IPS-NIHi7 (cell line): ENCODE measurements at regions not wholly inside any gene's neighbourhood (a gene's known extent, or its start where the extent isn't known, plus 50 kb on each side); places are given as distances from the start of the nearest gene placed in this dataset.
"Not testable (repeated sequence)": the region's sequence is repeated elsewhere in the genome, so short reads cannot be mapped to it uniquely, and the experiment has no call there.

Experiments used
- DNase-seq: peaks from one replicate; pipeline ENCODE4 v3.0.0; 2012; ENCODE audit warnings: mixed read lengths; ENCODE audit errors: extremely low spot score

DNA sequence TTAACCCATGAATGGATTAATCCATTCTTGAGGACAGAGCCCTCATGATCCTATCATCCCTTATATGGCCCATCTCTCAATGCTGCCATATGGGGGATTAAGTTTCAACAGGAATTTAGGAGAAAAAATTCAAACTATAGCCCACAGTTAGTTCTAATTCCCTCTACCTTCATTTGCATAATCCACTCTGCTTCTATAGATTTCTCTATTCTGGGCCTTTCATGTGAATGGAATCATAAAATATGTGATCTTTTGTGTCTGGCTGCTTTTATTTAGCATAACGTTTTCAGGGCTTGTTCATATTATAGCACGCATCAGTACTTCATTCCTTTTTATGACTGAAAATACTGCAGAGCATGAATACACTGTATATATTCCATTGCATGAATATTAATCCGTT, 55.4 kb downstream of the CTSL start:
- DNase-seq = no peak

DNA sequence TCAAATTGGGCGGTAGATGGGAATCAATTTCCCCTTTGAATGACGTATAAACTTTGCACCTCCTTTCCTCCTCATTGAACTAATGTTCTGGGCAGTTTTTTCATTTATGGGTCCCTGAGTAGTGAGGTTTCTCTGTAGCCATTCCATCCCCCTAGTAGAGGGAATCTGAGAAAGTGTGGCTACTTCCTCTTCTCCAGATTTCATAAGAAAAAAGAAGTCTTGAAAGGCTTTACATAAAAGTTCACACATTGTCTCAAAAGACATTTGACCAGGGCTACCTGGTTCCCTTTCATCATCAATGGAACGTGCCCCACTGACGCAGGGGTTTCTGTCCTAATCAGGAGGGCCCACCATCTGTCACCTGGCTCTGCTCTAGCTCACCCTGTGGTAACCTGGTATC, 57.3 kb downstream of the CTSL start:
- no peak for DNase-seq

DNA sequence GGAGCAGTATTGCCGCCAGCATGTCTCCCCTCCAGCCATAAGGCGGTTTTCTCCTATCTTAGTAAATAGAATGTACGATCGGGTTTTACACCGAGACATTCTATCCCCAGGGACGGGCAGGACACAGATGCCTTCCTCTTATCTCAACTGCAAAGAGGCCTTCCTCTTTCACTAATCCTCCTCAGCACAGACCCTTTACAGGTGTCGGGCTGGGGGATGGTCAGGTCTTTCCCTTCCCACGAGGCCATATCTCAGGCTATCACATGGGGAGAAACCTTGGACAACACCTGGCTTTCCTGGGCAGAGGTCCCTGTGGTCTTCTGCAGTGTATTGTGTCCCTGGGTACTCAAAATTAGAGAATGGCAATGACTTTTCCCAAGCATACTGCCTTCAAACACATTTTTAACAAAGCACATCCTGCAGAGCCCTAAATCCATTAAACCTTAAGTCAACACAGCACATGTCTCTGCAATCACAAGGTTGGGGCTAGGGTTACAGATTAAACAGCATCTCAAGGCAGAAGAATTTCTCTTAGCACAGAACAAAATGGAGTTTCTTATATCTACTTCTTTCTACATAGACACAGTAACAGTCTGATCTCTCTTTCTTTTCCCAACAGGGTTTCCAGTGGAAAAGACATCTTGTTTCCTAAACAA, 59.5 kb downstream of the CTSL start:
- DNase-seq = not testable (repeated sequence)

DNA sequence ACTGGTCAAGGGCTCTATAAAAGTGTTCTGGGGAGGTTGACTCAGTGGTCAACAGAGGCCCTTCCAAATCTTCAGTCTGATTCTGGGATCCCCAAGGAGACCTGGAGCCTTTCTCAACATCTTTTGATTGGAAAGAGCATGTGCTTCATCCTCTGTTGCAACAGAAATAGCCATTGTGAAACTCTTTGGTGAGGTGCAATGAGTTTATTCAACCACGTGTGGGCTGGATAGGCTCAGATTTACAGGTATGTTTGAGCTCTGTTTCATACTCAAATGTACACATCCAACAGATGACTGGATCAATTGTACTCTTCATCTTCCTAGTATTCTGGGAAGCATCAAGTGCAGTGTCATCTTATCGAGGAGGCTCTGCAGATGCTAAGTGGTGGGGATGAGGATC, 60.5 kb downstream of the CTSL start:
- no peak for DNase-seq

DNA sequence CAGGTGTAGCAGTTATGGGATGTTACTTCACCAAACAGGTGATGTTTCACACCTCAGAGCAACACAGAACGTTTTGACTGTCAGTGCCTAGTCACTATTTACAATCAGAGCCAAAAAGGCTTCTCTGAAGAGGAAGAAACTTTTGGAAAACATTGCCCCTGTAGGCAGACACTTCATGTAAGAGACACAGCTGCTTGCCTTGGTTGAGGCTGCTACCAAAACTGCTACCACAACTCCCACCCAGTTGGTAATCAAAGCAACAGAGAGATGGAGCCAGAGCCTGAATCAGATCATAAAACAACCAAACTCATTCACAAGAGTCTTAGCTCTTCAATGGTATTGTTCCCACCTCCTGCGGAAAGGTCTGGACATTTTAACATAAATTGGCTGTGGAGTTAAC, 61.0 kb downstream of the CTSL start:
- no peak for DNase-seq

DNA sequence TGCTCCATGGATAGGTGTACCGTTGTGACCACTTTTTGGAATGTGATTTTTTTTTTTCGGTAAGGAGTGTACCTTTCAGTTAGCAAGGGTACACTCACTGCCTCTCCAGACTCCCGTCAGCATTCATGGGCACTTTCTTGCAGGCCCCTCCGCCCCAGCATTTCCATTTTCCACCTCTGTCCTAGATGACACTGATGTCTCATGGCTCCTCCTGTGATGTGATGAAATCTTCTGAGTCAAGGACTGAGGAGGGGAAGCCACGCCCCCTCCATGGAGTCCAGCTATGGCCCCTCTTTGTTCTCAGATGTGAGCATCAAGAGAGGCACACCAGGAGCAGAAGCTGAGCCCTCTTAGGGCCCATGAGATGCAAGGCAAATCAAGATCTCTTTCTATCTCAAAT, 61.8 kb downstream of the CTSL start:
- peak; percentile 26 for DNase-seq

DNA sequence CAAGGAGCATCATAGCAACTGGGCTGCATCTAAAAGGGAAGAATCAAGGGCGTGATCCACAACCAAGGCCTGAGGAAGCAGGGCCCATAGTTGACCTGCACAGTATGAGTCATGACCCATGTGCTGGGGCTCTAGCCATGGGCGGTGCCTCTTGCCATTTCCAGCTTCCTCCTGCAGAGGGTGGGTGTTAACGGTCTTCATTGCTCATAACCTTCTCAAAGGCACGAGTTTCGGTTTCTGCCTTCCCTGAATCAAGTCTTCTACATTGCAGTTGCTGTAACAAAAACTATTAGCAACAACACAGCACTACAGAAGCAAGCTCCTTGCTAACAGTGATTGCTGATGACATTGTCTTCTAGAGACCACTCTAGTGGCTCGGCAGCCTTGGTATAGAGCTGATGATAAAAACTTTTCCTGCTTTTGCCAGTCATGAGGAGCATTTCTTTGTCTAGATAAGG, 66.9 kb downstream of the CTSL start:
- DNase-seq = peak; percentile 60

DNA sequence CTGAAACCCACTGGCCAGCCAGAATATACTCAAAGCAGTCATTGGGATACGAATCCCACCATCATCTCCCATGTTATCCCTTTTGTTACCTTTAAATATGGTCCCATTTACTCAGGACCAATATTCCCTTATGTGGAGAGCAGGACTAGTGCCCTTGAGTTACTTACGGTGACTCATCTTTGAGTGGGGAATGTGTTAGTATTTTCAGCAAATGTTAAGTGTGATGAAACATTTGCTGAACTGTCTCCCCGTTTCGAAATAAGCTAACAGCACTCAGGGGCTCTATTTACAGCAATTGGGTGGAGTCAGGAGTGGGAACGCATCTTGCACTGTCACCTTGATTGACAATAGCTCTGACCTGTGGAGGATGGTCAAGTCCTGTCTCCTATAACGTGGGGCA, 67.4 kb downstream of the CTSL start:
- no peak for DNase-seq

DNA sequence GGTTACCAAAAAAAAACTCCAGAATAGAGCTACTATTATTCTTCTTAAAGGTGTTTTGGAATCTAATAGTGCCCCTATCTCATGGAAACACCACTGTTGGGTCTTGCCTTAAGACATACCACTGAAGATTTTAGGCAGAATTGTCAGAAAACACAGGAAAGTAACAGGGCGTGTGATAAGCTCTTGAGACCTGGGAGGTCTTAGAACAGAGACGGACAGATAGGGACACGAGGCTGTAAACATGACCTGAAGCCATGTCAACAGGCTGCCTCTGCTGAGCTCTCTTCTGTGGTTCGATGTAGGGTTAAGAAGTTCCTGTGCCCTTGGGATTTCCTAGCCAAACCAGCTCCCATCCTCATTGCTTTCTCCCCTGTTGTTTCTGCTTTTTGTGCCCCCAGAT, 69.3 kb downstream of the CTSL start:
- no peak for DNase-seq

DNA sequence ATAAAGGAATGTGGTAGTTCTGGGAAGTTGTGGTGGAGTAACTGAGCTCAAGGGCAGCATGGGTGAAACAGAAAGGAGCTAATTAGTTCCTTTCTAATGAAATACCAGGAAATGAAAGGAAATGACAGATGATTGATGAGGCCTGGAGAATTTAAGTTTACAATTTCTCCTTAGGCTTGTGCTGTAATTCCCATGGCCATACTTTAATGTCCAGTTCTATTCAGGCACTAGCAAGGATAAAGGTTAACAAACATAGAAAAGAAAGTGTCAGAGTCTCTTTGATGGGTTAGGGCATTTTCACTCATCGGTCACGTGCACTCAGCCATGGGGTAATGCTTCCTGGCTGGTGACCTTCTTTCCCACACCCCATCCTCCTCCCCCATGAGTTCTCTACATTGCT, 70.3 kb downstream of the CTSL start:
- DNase-seq = no peak

DNA sequence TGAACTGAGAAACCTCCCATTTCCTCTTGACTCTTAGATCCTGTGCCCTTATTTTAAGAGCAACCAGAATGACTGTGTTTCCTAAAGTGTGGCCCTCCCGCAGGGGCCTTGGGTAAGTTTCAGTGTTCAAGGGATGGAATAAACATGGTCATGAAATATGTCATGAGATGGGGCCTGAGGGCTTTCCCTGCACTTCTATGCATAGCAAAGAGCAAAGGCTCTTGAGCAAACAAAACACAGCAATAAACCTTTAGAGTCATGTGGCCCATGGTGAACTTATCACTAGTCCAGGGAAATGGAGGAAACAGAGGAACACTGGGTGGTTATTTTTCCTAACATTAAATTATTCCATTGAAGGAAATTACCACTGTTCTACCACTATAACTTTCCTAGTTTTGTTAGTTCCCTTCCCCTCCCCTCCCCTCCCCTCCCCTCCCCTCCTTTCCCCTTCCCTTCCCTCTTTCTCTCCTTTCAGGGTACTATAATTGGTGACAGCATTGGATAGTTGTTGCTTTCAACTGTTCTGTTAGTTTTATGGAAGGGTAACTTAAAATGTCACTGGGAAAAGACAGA, 72.4 kb downstream of the CTSL start:
- no peak for DNase-seq

DNA sequence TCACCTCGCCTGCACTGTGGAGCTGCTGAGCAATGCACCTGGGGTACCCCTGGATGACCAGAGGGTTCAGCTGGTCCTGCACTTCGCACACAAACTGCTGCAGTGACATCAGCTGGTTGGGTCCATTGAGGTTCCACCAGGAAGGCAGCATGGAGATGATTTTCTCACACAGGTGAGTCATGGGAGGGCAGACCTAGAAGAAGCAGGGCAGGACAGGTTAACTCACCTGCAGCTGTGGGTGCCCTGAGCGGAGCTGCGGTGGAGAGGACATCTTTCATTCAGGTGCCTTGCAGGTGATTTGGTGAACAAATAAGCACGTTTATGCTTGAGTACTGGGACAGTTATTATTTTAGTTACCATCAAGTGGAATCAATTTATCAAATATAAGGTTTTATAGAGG, 73.6 kb downstream of the CTSL start:
- DNase-seq = no peak

DNA sequence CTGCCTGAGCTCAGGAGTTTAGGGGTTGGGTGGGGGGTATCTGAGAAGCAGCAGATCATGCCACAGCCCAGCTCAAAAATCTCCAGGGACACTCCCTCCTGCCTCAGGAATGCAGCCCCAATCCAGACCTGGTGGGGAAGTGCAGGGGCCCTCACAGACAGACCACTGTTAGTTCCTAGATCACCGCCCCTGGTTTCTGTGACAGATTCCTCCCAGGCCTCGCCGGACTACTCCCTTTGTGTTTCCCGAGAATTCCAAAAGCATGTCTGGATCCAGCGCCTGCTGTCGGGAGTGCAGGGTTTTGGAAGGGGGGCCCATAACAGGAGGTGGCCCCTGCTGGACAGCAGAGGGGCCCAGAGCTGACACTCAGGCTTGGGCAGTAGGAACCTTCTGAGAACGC, 74.5 kb downstream of the CTSL start:
- DNase-seq = no peak

DNA sequence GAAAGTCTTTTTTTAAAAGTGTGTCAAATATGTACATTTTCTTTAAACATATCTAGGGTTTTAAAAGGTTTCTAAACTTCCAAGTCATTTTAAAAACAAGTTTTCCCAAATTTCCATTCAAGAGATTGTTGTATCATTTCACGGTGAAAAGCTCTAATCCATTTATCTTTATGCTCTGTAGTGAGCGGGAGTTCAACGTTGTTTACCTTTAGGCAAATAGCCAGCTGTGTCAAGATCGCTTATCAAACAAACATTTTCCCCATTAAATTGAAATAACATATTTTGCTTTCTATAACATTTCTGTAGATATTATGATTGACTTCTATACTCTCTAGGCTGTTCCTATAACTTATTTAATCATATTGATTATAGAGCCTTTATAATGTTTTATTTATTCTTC, 75.1 kb downstream of the CTSL start:
- no peak for DNase-seq

DNA sequence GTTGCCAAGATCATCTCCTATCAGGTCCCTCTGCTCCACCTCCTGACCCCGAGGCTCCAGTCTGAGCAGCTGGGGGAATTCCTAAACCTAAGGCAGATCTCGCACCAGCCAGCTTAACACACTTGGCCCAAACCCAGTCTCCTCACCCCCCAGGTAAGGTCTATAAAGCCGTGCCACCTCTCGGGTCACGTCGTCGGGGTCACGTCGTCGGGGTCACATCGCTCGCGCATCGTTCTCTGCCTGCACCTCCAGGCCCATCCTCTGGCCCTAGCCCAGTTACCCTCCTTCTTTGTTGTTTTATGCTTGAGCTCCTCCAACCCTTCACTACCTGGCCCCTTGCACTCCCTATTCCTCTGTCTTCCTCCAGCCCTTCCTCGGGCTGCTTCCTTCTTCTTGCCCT, 77.2 kb downstream of the CTSL start:
- DNase-seq = no peak

DNA sequence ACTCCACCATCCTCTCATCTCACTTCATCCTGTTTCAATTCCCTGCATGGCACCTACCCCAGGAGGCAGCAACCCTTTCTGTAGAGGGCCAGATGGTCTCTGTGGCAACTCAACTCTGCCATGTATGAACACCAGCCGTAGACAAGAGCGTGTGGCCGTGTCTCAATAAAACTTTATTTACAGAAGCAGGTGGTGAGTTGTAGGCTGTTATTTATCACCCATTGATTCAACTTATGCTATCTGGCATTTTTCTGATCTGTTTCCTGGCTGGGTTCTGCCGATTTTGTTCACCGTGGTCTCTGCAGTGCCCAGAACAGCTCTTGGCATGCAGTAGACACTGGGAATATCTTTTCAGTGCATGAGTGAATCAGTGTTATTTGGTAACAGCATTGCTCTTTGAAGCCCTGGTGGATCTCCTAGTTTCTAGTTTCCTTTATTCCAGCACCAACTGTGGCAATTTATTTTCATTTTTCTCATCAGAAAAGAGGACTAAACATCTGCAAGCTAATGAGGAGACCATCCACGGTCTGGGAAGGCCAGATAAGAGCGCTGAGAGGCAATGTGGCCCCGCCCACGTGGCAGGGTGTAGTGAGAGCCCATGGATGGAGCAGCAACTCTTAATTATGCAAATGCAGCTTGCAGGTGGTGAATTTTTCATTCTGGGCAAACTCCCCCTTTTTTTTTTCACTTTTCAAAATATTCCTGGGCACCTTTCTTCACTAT, 77.9 kb downstream of the CTSL start:
- no peak for DNase-seq

DNA sequence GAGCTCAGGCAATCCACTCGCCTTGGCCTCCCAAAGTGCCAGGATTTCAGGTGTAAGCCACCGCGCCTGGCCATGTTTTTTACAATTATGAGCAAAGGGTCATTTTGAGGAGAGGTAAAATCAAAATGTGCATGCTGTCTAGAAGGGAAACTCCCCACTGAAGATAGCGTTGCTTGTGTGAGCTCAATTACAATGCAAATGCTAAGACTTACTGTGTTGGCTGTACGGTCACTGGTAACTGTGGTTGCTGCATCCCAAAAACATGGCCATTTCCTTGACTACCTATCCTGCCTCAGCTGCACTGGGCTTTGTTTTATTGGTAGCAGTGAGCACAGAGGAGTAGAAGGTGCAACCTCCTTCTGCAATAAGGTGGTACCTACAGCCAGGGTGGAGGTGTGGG, 77.4 kb upstream of the SPATA31E1 start:
- no peak for DNase-seq

DNA sequence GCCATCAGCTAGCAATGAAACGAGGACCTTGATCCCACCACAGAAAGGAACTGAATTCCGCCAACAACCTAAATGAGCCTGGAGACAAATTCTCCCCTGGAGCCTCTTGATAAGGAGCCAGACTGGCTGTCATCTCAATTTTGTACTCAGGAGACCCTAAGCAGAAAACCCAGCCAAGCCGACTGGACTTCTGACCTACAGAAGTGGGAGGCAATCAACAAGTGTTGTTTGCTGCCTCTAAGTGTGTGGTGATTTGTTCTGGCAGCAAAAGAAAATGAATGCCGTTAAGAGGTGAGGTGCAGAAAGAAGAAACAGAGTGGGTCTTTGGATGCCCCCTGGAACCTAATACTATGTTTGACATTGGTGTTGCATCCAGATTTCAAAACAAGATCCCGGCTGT, 72.7 kb upstream of the SPATA31E1 start:
- no peak for DNase-seq

DNA sequence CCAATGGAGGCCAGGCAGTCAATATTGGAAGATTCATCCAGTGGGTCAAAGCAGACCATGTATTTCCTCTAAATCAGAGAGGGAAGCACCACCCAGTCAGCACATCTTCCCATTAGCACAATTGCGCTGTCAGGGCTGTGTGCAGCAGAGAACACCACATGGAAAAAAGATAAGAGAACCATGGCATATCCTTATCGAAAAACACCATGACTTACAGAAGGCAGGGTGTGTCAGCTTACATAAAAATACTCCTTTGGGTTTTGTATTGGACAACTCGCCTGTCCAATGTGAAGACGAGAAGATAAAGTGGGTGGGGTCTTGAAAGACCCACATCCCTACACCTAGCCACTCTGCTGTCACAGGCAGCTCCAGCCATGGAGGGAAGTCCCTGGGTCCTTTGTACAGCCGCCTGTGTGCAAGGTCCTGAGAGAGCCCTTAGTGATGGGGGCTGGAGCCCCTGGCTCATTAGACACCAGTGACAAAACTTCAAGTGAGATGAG, 71.9 kb upstream of the SPATA31E1 start:
- DNase-seq = no peak

DNA sequence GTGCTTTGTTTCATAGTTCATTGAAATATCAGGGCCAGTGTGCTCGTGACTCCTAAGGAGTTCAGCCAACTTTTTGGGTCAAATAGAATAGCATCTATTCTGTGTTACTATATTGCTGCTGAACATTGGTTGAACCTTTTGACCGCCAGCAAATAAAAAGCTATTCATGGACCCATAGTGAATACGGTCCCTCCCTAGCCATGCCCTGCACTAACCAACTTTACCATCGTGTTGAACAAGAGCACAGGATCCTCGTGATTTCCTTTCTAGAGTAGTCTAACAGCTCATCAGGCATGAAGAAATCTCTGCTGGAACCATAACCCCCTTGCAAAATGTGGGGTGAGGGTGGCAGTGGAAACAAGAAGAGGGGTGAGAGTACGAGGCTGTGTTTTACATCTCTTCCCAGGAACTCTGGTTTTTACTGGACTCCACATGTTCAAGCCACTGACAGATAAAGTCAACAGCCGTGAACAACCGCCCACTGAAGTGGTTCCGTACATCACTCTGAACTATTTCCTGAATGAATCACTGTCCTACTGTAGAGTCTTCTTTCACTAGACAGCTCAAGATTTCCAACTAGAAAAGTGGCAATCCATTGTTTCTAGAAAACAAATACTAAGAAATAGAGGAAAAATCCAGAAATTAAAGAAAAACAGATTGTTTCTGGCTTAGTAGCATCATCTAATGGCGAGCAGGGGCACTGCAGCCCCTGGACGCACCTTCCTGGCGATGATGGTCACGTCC, 70.1 kb upstream of the SPATA31E1 start:
- DNase-seq = peak; percentile 77

DNA sequence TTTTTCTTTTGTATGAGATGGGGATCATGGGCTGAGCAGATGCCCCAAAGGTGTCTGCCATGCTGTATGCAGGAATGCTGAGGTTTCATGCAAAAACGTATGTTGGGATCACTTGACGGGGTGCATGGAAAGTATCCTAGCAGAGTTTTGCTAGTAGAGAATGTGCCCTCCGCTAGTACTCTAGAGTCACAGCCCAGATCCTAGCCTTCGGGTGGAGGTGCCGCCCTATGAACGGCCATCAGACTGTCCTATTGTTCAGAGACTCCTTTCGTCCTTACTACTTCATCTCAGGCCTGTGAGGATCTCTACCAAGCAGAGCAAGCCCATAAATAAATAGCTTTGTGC, 69.6 kb upstream of the SPATA31E1 start:
- DNase-seq = no peak

DNA sequence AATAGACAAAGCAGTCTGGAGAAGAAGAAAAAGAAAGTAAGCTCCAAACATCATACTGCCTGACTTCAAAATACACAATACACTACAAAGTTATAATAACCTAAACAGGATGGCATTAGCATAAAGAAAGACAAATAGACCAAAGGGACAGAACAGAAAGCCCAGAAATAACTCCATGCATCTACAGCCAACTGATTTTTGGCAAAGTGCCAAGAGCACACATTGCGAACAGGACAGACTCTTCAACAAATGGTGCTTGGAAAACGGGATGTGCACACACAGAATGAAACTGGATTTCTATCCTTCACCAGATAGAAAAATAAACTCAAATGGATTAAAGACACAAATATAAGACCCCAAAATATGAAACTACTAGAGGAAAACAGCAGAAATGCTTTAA, 66.6 kb upstream of the SPATA31E1 start:
- no peak for DNase-seq

DNA sequence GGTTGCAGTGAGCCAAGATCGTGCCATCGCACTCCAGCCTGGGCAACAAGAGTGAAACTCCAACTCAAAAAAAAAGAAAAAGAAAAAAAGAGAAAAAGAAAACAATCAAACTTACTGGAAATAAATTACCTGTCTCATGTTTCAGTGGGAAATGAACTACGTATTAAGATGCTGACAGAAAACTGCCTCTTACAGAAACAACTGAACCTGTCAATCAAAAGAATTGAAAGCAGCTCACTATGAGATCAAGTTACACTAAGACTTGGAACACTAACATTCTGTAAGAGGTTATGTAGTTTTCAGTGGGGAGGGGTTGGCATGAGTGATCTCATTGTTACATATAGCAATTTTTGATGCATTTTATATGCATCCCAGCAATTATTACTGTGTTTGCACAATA, 64.4 kb upstream of the SPATA31E1 start:
- DNase-seq = no peak
